ENCODE measurements at regions not wholly inside any gene's neighbourhood (a gene's known extent, or its start where the extent isn't known, plus 50 kb on each side); places are given as distances from the start of the nearest gene placed in this dataset.

- TF ChIP-seq ZNF112 (tag by site-specific recombination; IDR thresholded peaks at IDR 0.05) (no peak), ZSCAN18 (tag by site-specific recombination; IDR thresholded peaks at IDR 0.05) (no peak), TRIM28 (IDR thresholded peaks at IDR 0.05; ENCODE audit: borderline replicate concordance, low read length) (peak; percentile 58; the same call in 1 of the 2 replicates), ELK4 (IDR thresholded peaks at IDR 0.05; ENCODE audit: borderline replicate concordance, low read depth, low read length) (no peak), ZEB2 (tag by site-specific recombination; IDR thresholded peaks at IDR 0.05) (no peak), ZNF548 (tag by site-specific recombination; IDR thresholded peaks at IDR 0.05) (no peak), SCRT2 (tag by site-specific recombination; IDR thresholded peaks at IDR 0.05) (0 out of 2 replicates have a peak, but pooled peaks have one; percentile 29), ZNF585B (tag by site-specific recombination; IDR thresholded peaks at IDR 0.05) (no peak), ZNF707 (tag by site-specific recombination; IDR thresholded peaks at IDR 0.05) (no peak), ZNF140 (tag by site-specific recombination; IDR thresholded peaks at IDR 0.05) (no peak), ZFHX2 (tag by site-specific recombination; conservative IDR thresholded peaks at IDR 0.05) (no peak), ZNF292 (tag by site-specific recombination; IDR thresholded peaks at IDR 0.05; ENCODE audit: borderline replicate concordance, low read depth) (no peak), ZNF792 (tag by site-specific recombination; IDR thresholded peaks at IDR 0.05) (no peak), SP7 (tag by site-specific recombination; IDR thresholded peaks at IDR 0.05) (no peak), ZNF580 (tag by site-specific recombination; IDR thresholded peaks at IDR 0.05) (no peak), ZNF704 (tag by site-specific recombination; IDR thresholded peaks at IDR 0.05) (no peak)
Measured at GRCh38 chr7:91556956-91557650, 292.9 kb downstream of the FZD1 start (continued).

GRCh38 chr7:91557789-91558404, 293.7 kb downstream of the FZD1 start:
- ChIA-PET CTCF (no interaction called here), POLR2A (no interaction called here)
- H3K36me3 ChIP-seq (ENCODE audit: control insufficient read depth in 2 of 2, insufficient read depth in 1 of 2, low read length in 2 of 2) = no peaks in the 10 kb centered on the region
- H3K27ac ChIP-seq (ENCODE audit: extremely low read depth, low read depth, low read length) = no peak overlapping the region
- no peak overlapping the region for H3K4me3 ChIP-seq (ENCODE audit: low read depth, low read length)
- no peaks in the 10 kb centered on the region for H3K4me1 ChIP-seq (ENCODE audit: control insufficient read depth, insufficient read depth, low read length)
- no peaks in the 10 kb centered on the region for H3K9me3 ChIP-seq (ENCODE audit: control insufficient read depth, insufficient read depth, low read depth, low read length)
- no peak for TF ChIP-seq KLF1 (tag by site-specific recombination; IDR thresholded peaks at IDR 0.05)
- TF ChIP-seq, protein P1, sequence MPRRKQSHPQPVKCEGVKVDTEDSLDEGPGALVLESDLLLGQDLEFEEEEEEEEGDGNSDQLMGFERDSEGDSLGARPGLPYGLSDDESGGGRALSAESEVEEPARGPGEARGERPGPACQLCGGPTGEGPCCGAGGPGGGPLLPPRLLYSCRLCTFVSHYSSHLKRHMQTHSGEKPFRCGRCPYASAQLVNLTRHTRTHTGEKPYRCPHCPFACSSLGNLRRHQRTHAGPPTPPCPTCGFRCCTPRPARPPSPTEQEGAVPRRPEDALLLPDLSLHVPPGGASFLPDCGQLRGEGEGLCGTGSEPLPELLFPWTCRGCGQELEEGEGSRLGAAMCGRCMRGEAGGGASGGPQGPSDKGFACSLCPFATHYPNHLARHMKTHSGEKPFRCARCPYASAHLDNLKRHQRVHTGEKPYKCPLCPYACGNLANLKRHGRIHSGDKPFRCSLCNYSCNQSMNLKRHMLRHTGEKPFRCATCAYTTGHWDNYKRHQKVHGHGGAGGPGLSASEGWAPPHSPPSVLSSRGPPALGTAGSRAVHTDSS (tag by site-specific recombination; IDR thresholded peaks at IDR 0.05) = no peak
- TF ChIP-seq ZBTB17 (tag by site-specific recombination; IDR thresholded peaks at IDR 0.05) = no peak
- no peak for TF ChIP-seq ZNF837 (tag by site-specific recombination; IDR thresholded peaks at IDR 0.05)
- TF ChIP-seq, protein P2, sequence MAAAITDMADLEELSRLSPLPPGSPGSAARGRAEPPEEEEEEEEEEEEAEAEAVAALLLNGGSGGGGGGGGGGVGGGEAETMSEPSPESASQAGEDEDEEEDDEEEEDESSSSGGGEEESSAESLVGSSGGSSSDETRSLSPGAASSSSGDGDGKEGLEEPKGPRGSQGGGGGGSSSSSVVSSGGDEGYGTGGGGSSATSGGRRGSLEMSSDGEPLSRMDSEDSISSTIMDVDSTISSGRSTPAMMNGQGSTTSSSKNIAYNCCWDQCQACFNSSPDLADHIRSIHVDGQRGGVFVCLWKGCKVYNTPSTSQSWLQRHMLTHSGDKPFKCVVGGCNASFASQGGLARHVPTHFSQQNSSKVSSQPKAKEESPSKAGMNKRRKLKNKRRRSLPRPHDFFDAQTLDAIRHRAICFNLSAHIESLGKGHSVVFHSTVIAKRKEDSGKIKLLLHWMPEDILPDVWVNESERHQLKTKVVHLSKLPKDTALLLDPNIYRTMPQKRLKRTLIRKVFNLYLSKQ (tag by site-specific recombination; IDR thresholded peaks at IDR 0.05; ENCODE audit: borderline replicate concordance) = no peak
- TF ChIP-seq, protein P3, sequence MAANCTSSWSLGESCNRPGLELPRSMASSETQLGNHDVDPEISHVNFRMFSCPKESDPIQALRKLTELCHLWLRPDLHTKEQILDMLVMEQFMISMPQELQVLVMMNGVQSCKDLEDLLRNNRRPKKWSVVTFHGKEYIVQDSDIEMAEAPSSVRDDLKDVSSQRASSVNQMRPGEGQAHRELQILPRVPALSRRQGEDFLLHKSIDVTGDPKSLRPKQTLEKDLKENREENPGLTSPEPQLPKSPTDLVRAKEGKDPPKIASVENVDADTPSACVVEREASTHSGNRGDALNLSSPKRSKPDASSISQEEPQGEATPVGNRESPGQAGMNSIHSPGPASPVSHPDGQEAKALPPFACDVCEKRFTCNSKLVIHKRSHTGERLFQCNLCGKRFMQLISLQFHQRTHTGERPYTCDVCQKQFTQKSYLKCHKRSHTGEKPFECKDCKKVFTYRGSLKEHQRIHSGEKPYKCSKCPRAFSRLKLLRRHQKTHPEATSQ (tag by site-specific recombination; IDR thresholded peaks at IDR 0.05) = no peak
- no peak for TF ChIP-seq GLIS1 (tag by site-specific recombination; IDR thresholded peaks at IDR 0.05)
- no peak for TF ChIP-seq ZNF571 (tag by site-specific recombination; IDR thresholded peaks at IDR 0.05)
- TF ChIP-seq, protein P4, sequence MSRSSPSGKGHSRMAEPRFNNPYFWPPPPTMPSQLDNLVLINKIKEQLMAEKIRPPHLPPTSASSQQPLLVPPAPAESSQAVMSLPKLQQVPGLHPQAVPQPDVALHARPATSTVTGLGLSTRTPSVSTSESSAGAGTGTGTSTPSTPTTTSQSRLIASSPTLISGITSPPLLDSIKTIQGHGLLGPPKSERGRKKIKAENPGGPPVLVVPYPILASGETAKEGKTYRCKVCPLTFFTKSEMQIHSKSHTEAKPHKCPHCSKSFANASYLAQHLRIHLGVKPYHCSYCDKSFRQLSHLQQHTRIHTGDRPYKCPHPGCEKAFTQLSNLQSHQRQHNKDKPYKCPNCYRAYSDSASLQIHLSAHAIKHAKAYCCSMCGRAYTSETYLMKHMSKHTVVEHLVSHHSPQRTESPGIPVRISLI (tag by site-specific recombination; IDR thresholded peaks at IDR 0.05) = no peak
- TF ChIP-seq ZNF248 (tag by site-specific recombination; IDR thresholded peaks at IDR 0.05) = no peak
- TF ChIP-seq ZNF274 (IDR thresholded peaks at IDR 0.05; ENCODE audit: low read length) = no peak
- TF ChIP-seq ZNF274 (tag by site-specific recombination; IDR thresholded peaks at IDR 0.05; ENCODE audit: borderline replicate concordance) = no peak
